Endothelial cell (in vitro differentiated cells): ENCODE measurements at regions not wholly inside any gene's neighbourhood (a gene's known extent, or its start where the extent isn't known, plus 50 kb on each side); places are given as distances from the start of the nearest gene placed in this dataset.

Source experiments
- DNase-seq: peaks from one replicate; pipeline ENCODE4 v3.0.0; 2021; ENCODE audit warnings: low spot score
- H3K27ac Mint-ChIP-seq: one replicate; pipeline ENCODE4 v1.8.0; 2021; ENCODE audit warnings: mixed read lengths, inconsistent platforms; ENCODE audit not compliant: unreplicated experiment
- H3K27me3 Mint-ChIP-seq: one replicate; pipeline ENCODE4 v1.8.0; 2021; ENCODE audit warnings: mild to moderate bottlenecking, moderate library complexity, mixed read lengths, inconsistent platforms; ENCODE audit not compliant: unreplicated experiment
- H3K36me3 Mint-ChIP-seq: one replicate; pipeline ENCODE4 v1.8.0; 2021; ENCODE audit warnings: mild to moderate bottlenecking, low read depth, mixed read lengths, inconsistent platforms; ENCODE audit not compliant: unreplicated experiment
- H3K4me1 Mint-ChIP-seq: one replicate; pipeline ENCODE4 v1.8.0; 2021; ENCODE audit warnings: mild to moderate bottlenecking, mixed read lengths, inconsistent platforms; ENCODE audit not compliant: unreplicated experiment
- H3K4me3 Mint-ChIP-seq: one replicate; pipeline ENCODE4 v1.8.0; 2021; ENCODE audit warnings: mild to moderate bottlenecking, mixed read lengths, inconsistent platforms; ENCODE audit not compliant: unreplicated experiment
- H3K9me3 Mint-ChIP-seq: one replicate; pipeline ENCODE4 v1.8.0; 2021; ENCODE audit warnings: mixed read lengths, inconsistent platforms; ENCODE audit not compliant: unreplicated experiment
- CTCF ChIP-seq: fragments of 200-600 bp; sonication (generic); IDR thresholded peaks from one replicate; pipeline ENCODE4 v1.5.0; 2021; ENCODE audit warnings: antibody characterized with exemption; ENCODE audit not compliant: unreplicated experiment

- Mint-ChIP-seq H3K4me3 (no peak overlapping the region), H3K36me3 (no peaks in the 10 kb centered on the region), H3K4me1 (no peaks in the 10 kb centered on the region), H3K9me3 (no peaks in the 10 kb centered on the region), H3K27me3 (no peaks in the 10 kb centered on the region), H3K27ac (no peak overlapping the region)
- TF ChIP-seq CTCF, result no peak
- DNase-seq, result no peak
These were observed 597.0 kb upstream of the ITGA1 start for GRCh38 chr5:52190737-52191136.

GRCh38 chr5:52199833-52200232 lies 587.9 kb upstream of the ITGA1 start:
- no peak for TF ChIP-seq CTCF
- DNase-seq, result no peak
- H3K9me3 Mint-ChIP-seq, result no peaks in the 10 kb centered on the region

GRCh38 chr5:52202256-52202655 lies 585.5 kb upstream of the ITGA1 start:
- no peak for TF ChIP-seq CTCF
- no peaks in the 10 kb centered on the region for H3K36me3 Mint-ChIP-seq
- no peaks in the 10 kb centered on the region for H3K9me3 Mint-ChIP-seq
- H3K27ac Mint-ChIP-seq, result no peak overlapping the region
- no peak for DNase-seq
- H3K27me3 Mint-ChIP-seq, result no peaks in the 10 kb centered on the region
- H3K4me1 Mint-ChIP-seq, result no peaks in the 10 kb centered on the region
- no peak overlapping the region for H3K4me3 Mint-ChIP-seq

More at GRCh38 chr5:52199833-52200232, 587.9 kb upstream of the ITGA1 start:
- Mint-ChIP-seq H3K4me3 (no peak overlapping the region), H3K27me3 (no peaks in the 10 kb centered on the region), H3K27ac (no peak overlapping the region), H3K36me3 (no peaks in the 10 kb centered on the region), H3K4me1 (no peaks in the 10 kb centered on the region)

- no peaks in the 10 kb centered on the region for H3K27me3 Mint-ChIP-seq
- no peak overlapping the region for H3K27ac Mint-ChIP-seq
- no peak for DNase-seq
- no peaks in the 10 kb centered on the region for H3K36me3 Mint-ChIP-seq
- H3K9me3 Mint-ChIP-seq, result no peaks in the 10 kb centered on the region
- H3K4me1 Mint-ChIP-seq, result no peaks in the 10 kb centered on the region
- TF ChIP-seq CTCF, result no peak
- no peak overlapping the region for H3K4me3 Mint-ChIP-seq
These were observed 583.4 kb upstream of the ITGA1 start for GRCh38 chr5:52204310-52204709.
